SU-DHL-6 (cell line): ENCODE measurements at regions not wholly inside any gene's neighbourhood (a gene's known extent, or its start where the extent isn't known, plus 50 kb on each side); places are given as distances from the start of the nearest gene placed in this dataset.

Experiments
- EZH2phosphoT487 ChIP-seq: fragments of 200-600 bp; sonication (generic), shearing (Covaris generic); conservative IDR thresholded peaks from 2 replicates; pipeline ENCODE4 v1.6.1; 2018; ENCODE audit warnings: mild to moderate bottlenecking, antibody characterized with exemption, low read length, moderate library complexity, mixed read lengths
- TF ChIP-seq, protein P1 (sequence below): fragments of 200-600 bp; sonication (generic); IDR thresholded peaks from one replicate; pipeline ENCODE4 v1.5.1; 2017; ENCODE audit warnings: antibody characterized with exemption, mild to moderate bottlenecking, low read length, moderate library complexity; ENCODE audit not compliant: insufficient read depth, poor library complexity, severe bottlenecking

DNA sequence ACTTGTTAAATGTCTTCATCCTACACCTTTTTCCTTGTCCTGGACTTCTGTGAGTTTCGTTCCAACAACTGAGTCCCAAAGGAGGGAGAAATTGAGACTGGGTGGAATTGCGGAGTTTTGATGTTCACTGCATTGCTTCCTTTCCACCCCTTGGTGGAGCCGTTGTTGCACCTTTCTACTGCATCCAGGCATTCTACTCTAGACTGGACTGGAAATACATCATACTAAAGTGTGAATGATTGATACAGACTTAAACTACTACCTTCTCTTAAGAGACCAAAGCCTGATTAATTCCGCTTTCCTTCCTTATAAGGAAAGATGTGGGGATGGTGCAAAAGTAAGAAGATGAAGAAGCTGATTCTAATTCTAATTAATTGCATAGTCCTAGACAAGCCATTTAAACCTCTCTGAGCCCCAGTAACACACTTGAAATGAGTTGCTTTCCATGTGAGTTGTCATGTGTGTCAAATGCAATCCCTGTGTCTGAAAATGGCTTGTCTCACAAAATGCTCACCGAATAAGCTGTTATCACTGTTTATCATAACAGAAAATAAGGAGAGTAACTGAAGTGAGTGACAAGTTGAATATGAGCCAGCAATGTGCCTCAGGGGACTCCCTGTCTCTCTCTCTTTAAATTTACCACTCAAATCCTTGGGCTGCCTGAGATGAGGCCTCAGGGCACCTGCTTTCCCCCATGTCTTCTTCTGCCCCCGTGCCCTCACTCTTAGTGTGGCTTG, 338.3 kb upstream of the CHD6 start:
- TF ChIP-seq, protein P1, sequence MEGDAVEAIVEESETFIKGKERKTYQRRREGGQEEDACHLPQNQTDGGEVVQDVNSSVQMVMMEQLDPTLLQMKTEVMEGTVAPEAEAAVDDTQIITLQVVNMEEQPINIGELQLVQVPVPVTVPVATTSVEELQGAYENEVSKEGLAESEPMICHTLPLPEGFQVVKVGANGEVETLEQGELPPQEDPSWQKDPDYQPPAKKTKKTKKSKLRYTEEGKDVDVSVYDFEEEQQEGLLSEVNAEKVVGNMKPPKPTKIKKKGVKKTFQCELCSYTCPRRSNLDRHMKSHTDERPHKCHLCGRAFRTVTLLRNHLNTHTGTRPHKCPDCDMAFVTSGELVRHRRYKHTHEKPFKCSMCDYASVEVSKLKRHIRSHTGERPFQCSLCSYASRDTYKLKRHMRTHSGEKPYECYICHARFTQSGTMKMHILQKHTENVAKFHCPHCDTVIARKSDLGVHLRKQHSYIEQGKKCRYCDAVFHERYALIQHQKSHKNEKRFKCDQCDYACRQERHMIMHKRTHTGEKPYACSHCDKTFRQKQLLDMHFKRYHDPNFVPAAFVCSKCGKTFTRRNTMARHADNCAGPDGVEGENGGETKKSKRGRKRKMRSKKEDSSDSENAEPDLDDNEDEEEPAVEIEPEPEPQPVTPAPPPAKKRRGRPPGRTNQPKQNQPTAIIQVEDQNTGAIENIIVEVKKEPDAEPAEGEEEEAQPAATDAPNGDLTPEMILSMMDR = peak; percentile 50
- no peak for TF ChIP-seq EZH2phosphoT487
